ENCODE measurements at regions not wholly inside any gene's neighbourhood (a gene's known extent, or its start where the extent isn't known, plus 50 kb on each side); places are given as distances from the start of the nearest gene placed in this dataset.
A peak's percentile ranks its signal among the peaks of the same experiment; 100 is the strongest.

GRCh38 chrX:30504309-30504708 is 73.3 kb downstream of the TASL start:
- DNase-seq (ENCODE audit: low spot score) = peak; percentile 4

- no peak for DNase-seq (ENCODE audit: low spot score)
These were observed 82.1 kb downstream of the TASL start for GRCh38 chrX:30495468-30495867.

DNA sequence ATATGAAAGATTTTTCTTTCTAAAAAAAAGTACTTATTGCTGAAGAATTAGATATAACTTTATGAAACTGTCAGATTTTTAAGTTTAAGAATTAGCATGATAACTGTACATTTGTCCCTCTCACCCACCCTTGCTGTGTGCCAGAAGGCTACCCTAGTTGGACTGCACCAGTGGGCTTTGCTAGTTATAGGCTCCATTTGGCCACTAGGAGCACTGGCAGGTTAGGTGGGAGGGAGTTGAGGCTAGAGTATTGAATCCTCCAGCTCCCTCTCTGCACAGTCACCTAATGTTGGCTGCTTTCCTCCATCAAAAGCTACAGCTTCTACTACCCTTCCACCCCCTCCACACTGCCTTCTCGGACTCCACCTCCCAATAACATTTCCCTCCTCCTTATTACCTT is 84.2 kb downstream of the TASL start:
- DNase-seq (ENCODE audit: low spot score) = no peak

GRCh38 chrX:30489323-30489722 is 88.2 kb downstream of the TASL start:
- DNase-seq (ENCODE audit: low spot score) = peak; percentile 30

DNA sequence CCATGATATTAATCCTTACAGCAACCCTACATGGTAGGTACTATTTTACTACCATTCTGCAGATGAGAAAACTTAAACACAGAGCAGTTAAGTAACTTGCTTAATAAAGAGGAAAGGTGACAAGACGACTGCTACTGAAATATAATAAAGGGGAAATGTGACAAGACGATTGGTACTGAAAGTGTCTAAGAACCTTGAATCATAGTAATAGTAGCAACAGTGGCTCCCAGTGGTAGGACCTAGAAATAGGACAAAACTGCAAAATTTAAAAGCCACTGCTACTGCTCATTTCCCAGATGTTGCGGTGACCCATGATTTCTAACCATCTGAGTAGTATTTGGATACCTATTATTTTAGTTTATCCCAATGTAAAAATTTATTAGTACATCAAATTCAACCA is 89.5 kb downstream of the TASL start:
- DNase-seq (ENCODE audit: low spot score) = peak; percentile 17

- DNase-seq (ENCODE audit: low spot score) = no peak
These were observed 93.6 kb downstream of the TASL start for GRCh38 chrX:30483996-30484395.

DNA sequence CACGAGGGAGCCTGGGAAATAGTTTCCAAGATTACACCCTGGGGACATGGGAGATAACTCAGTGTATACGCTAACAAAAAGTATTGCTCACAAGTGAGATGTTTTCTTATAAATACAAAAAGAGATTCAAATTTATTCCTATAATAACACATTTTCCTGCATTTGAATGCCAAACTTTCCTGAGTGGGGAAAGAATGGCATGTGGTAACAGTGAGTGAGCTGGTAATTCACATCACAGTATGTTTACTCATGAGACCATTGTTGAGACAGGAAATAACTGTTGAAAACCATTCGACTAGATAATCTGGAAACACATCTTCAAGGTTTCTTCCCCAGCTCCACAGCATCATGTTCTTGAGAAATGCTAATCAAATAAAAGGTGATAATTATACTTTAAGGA is 109.1 kb downstream of the TASL start:
- no peak for DNase-seq (ENCODE audit: low spot score)
